ENCODE measurements at regions not wholly inside any gene's neighbourhood (a gene's known extent, or its start where the extent isn't known, plus 50 kb on each side); places are given as distances from the start of the nearest gene placed in this dataset.

DNA sequence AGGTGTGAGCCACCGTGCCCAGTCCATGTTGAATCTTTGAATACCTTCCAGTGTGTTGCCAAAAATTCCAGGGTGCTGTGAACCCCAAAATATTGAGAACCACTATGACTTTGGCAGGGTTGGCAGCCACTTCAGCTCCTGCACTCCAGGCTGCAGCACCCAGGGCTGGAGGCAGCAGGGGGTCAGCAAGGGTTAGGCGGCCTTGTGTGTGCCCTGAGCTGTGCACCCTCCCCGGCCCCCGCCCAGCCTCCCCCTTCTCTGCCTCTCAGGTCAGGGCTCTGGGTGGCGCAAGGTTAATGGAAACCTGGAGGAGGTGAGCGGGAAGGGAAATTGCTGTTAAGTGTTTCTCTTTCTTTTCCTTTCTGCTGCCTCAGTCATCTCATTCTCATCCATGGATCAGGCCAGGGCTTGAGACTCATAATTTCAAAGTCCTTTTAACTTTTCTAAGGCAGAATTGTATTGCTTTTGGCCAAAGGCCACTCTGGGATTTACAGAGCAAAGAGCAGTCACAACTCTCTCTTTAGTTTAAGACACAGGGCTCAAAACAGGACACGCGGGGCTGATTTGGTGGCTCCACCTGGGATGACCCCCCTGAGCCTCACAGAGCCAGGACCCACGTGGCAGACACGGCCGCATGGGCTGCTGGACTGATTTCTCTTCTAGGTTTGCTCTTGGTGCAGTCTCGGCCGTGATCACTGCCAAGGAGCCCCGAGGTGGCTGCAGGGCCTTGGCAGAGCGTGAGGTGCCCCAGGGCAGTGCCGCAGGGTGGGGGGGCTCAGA is 212.3 kb downstream of the PTPRU start:
- TF ChIP-seq POLR2A (IDR thresholded peaks at IDR 0.05; ENCODE audit: low read depth, low read length) = no peak
- no peak for TF ChIP-seq CTCF (IDR thresholded peaks at IDR 0.05 in 2 of 3, conservative IDR thresholded peaks at IDR 0.05 in 1 of 3; ENCODE audit: control insufficient read depth in 2 of 3, extremely low read depth in 1 of 3, insufficient read depth in 1 of 3, low read depth in 3 of 3, low read length in 3 of 3)
- TF ChIP-seq ZNF274 (IDR thresholded peaks at IDR 0.05; ENCODE audit: insufficient read depth, insufficient read length) = no peak
- TF ChIP-seq KDM1A (IDR thresholded peaks at IDR 0.05; ENCODE audit: borderline replicate concordance) = no peak
- no peak for TF ChIP-seq ZBTB33 (IDR thresholded peaks at IDR 0.05)
- TF ChIP-seq FOXK2 (IDR thresholded peaks at IDR 0.05) = no peak
- TF ChIP-seq POLR2AphosphoS2 (IDR thresholded peaks at IDR 0.05; ENCODE audit: low read depth, low read length) = no peak
- no peak for TF ChIP-seq NFIC (IDR thresholded peaks at IDR 0.05; ENCODE audit: low read depth, low read length)
